HG03442 (cell line): ENCODE measurements at regions not wholly inside any gene's neighbourhood (a gene's known extent, or its start where the extent isn't known, plus 50 kb on each side); places are given as distances from the start of the nearest gene placed in this dataset.
"Not testable (repeated sequence)": the region's sequence is repeated elsewhere in the genome, so short reads cannot be mapped to it uniquely, and the experiment has no call there.

ENCODE experiments used
- ATAC-seq: cut with Tn5 transposase; IDR thresholded peaks from one replicate; pipeline ENCODE4 v1.9.1; 2021; ENCODE audit warnings: mild to moderate bottlenecking, moderate library complexity; ENCODE audit not compliant: unreplicated experiment

DNA sequence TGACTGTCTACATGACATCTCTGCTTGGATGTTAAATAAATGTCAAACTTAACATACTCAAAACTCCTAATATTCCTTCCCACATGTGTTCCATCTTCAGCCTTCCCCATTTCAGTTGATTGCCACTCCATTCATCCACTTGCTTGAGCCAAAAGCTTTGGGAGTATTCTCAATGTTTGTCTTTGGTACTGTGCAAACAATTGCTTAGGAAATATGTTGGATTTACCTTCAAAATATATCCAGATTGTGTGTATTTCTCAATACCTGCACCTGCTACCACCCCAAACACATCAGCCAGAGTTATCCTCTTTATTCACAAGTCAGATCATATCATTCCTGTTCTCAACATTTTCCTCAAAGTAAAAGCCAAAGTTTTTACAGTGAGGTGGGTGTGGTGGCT lies 350.3 kb upstream of the FAM98A start:
- no peak for ATAC-seq

DNA sequence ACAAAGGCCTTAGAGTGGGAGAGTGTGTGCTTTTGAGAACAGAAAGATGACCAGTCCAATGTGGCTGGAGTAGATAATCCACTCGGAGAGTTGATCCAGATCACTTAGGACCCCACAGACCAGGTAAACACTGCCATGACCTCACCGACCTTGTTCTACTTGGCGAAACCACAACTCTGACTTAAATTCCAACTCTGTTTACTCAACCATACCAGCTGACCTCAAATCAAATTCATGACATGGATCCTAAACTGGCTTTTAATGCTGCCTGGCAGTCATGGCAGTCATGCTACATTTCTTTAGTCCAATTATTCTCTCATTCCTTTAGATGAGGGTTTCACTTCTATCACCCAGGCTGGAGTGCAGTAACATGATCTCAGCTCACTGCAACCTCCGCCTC lies 347.1 kb upstream of the FAM98A start:
- ATAC-seq: no peak

DNA sequence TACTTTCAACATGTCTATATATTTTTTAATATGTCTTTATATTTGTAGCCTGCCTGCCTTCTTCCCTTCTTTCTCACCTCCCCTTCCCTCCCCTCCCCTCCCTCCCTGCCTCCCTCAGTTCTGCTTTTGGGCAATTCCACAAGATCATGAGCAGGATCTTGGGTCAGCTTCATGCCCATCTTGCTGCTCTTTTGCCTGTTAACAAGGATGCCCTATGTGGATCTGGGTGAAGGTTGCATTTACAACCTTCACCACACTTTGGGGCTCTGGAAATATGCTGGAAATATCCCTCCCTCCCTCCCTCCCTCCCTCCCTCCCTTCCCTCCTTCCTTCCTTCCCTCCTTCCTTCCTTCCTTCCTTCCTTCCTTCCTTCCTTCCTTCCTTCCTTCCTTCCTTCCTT lies 334.1 kb upstream of the FAM98A start:
- ATAC-seq: no peak

DNA sequence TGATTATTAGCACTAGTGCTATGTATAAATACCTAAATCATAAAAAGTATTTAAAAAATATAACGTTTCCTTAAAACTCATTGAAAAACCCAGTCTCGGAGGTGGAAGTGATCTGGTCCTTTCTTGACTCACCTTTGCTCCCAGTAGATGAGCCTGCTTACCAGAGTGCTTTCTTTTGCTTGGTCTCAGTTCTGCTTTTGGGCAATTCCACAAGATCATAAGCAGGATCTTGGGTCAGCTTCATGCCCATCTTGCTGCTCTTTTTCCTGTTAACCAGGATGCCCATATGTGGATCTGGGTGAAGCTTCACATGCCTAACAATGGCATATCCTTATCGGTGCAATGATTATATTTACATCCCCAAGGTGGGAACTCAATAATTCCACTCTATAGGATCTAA lies 332.1 kb upstream of the FAM98A start:
- ATAC-seq: no peak

DNA sequence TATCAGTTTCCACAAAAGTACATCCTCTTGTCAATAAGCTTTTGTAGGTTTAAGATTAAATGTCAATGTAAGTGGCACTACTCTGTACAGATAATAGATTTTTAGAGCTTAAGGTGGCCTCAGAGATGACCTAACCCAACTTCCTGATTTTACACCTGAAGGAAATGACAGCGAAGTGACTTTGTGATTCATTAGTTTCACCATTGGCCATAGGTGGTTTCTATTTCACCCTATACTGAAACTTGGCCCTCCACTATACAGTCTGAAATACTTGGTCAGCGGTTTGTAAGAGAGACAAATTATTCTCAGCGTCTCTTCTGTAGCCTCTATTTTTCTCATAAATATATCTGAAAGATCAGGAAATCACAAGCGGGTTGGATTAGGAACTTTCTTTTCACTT lies 330.4 kb upstream of the FAM98A start:
- peak; percentile 83 for ATAC-seq

DNA sequence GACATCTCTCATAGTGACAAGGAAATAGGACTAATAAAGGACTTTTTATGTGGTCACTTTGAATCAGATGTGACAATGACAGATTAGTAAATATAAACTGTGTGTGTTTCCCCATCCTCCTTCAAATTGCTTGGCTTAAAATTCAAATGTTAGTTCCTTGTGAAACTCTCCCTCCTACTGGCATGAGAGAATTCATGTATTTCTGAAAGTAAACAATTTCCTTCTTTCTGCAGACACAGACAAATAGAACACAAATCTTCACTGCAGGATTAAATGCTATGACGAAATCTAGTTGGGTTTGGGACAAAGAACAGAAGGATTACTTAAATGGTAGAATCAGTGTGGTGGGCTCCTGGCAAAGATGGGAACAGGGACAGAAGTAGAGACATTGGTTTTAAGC lies 328.7 kb upstream of the FAM98A start:
- ATAC-seq: no peak

DNA sequence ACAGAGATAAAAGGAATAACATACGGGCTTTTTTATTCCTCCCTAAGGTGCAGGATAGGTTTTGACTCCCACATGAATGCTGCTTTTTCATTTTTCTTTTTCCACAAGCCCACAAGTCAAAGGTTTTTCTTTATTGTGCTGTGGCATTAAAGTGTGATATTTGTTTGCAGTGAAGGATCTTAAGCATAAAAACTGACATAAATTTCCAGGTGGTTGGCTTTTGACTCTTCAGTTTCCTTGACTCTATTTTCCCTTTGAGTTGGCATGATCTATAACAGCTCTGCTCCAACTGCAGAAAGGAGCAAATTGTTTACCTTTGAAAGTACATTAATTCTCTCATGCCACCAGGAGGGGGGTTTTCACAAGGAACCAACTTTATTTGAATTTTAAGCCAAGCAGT lies 326.2 kb upstream of the FAM98A start:
- ATAC-seq: no peak

DNA sequence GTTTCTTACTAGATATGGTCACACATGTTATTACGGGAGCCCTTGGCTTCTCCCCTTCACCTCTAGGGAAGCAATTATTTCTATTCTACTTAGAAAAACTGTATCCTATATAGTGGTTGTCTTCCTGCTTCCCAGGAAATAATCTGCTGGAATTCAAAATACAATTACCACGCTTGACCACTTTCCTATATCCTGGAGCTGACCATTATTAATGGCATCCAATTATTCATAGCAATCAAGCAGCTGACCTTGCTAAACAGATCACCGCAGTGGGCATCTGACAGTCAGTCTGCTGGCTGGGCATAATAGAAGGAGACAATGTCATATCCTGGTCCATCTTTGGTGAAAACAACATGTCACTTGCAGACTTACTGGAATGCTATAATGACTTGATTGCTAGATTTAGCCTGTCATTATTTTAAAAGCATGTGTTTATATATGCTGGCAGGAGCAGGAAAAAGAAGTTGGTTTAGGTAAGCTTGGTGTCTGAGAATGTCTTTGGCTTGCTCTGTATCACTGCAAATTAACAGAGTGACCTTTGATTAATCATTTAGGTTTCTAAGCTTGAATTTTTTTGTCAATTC lies 325.6 kb upstream of the FAM98A start:
- ATAC-seq: no peak

DNA sequence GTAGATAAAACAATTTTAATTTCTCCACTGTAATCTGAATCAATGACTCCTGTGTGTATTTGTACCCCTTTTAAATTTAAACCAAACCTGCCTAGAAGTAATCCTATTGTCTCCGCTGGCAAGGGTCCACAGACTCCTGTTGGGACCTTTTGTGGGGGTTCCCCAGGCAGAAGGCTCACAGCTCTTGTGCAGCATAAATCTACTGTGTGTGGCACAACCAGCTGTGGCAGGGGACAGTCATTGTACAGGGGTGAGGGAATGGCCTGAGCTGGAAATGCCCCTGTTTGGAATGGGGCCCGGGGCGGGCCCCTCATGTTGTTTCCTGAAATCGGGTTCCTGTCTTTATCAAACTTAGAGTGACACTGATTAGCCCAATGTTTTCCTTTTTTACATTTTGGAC lies 318.2 kb upstream of the FAM98A start:
- ATAC-seq: no peak

DNA sequence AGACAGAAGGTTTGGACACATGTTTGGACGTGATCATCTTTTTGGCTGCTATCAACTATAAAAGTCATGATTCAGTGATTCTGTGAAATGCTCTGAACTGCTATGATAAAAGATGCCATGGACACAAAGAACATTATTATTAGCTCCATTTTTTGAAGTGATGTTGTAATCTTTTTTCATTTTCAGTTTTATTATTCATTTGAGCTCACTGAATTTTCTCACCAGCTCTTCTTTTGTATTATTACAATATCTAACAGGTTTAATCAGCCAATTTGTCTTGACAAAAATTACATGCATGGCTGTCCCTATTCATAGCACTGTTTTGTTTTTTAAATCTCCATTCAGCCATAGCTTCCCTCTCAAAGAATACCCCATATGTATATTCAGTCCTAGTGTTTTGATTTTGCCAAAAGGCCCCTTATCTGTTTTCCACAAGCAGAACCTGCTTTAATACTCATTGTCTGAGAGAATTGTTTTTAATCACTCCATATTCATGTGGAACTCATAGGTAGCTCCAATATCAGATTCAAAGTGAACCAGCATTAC lies 314.0 kb upstream of the FAM98A start:
- ATAC-seq: no peak

DNA sequence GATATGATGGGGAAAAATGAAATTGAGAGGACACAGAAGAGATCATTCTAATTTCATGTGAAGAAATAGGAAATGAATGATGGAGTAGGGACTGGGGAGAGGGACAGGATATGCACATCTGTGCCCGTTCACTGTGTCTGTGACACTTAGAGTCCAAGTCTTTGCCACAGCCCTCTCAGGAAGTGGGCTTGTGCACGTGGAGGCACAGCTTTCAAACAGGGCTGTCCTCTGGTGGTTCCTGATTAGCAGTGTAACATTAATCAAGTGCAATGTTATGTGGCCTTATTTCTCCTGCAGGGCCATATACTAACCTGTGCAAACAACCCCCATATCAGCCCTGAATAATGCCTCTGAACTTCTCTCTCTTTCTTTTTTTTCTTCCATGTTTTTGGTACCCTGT lies 312.2 kb upstream of the FAM98A start:
- ATAC-seq: no peak

DNA sequence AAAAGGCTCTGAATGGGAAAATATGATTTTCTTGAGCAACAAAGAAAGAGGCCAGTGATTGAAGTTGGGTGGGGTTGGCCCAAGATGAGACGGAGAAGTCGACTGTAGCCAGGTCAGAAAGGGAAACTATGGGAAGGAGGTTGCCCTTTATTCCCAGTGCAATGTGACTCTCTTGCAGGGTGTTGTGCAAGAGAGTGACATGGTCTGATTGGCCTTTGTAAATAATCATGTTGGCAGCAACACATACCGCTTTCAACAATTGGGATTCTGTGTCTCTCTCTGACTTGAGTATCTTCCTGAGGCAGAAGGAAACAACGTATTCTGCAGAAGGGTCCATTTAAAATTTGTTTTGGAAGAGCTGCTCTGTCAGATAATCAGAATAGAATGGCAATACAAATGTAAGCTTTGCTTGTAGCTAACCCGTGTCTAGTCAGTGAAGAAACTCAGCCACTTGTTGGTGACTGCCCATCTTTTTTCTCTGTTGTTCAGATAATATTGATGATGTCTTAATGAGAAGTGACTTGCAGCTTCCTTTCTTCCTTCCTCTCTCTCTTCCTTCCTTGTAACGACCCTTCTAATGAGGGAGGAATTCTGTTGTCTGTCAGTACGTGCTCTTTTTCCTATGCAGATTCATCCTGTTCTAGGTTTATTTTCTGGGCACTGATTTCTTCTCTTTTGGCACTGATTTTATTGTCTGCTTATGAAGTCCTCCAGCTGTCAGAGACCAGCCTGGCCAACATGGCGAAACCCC lies 311.0 kb upstream of the FAM98A start:
- no peak for ATAC-seq

DNA sequence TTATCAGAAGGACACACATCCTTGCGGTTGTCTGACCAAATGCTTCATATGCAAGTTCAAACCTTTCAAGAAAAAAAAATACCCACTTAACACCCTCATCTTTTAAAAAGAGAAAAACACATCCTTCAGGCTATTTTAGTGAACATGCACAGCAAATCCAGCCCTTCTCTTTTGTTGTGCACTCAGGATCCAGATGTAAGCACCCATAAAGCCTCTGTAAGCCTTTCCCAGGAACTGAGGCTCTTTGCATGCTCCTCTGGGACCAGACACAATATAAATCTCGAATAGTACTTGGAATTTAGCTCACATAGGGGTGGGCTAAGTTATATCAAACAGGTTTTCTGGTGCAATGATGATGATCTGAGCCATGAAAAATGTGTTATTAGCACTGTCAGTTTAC lies 308.8 kb upstream of the FAM98A start:
- ATAC-seq: no peak

DNA sequence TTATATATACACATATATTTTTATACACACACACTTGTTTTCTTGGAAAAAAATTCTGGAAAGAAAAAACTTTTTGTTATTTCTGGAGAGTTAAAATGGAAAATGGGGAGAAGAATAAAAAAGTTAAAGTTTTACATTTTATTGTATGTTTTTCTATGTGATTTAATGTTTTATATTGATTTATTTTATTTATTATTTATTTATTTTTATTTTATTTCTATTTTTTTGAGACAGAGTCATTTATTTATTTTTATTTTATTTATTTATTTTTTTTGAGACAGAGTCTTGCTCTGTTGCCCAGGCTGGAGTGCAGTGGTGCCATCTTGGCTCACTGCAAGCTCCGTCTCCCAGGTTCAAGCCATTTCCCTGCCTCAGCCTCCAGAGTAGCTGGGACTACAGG lies 307.0 kb upstream of the FAM98A start:
- not testable (repeated sequence) for ATAC-seq

DNA sequence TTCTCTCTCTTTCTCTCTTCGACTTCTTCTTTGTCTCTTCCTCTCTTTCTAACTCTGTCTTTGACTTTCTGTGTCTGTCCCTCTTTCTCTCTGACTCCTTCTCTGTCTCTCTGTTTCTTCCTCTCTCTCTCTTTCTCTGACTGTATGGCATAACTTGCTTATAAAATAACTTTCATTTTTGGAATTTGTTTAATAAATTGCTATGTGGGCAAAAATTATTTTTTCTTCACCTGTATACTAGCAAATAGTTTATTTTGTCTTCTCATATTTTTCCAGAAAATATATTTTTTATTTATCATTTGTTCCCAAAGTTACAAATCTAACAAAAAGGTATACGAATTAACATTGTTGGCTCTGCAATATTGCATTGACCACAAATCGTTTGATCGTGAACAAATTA lies 305.7 kb upstream of the FAM98A start:
- ATAC-seq: no peak

DNA sequence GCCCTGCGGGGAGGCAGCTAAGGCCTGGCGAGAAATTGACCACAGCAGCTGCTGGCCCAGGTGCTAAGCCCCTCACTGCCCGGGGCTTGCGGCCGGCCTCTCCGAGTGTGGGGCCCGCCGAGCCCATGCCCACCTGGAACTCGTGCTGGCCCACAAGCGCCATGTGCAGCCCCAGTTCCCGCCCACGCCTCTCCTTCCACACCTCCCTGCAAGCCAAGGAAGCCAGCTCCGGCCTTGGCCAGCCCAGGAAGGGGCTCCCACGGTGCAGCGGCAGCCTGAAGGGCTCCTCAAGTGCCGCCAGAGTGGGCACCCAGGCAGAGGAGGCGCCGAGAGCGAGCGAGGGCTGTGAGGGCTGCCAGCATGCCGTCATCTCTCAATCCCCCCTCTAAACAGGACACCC lies 304.6 kb upstream of the FAM98A start:
- no peak for ATAC-seq

DNA sequence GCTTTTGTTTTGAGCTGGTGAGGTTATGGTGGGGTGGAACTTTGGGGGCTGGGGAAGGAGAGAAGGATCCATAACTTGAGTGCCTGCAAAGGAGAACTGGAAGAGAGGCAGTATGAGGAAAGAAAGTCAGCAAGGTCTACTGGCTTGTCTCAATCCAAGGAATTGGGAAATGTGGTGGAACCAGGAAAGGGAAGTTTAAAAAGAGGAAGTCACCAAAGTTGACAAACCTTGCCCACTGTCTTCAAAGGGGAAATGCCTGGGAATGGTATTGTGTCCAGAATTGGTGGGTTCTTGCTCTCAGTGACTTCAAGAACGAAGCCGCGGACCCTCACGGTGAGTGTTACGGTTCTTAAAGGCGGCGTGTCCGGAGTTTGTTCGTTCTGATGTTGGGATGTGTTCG lies 304.1 kb upstream of the FAM98A start:
- ATAC-seq: no peak

DNA sequence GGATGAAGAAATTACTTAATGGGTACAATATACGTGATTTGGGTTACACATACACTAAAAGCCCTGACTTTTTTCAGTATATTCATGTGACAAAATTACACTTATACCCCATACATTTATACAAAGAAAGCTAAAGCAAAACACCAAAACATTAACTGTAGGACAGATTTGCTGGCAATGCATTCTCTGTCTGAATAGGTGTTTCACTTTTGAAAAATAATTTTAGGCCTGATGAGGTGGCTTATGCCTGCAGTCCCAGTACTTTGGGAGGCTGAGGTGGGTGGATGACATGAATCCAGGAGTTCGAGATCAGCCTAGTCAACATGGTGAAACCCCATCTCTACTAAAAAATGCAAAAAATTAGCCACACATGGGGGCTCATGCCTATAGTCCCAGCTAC lies 301.5 kb upstream of the FAM98A start:
- no peak for ATAC-seq

DNA sequence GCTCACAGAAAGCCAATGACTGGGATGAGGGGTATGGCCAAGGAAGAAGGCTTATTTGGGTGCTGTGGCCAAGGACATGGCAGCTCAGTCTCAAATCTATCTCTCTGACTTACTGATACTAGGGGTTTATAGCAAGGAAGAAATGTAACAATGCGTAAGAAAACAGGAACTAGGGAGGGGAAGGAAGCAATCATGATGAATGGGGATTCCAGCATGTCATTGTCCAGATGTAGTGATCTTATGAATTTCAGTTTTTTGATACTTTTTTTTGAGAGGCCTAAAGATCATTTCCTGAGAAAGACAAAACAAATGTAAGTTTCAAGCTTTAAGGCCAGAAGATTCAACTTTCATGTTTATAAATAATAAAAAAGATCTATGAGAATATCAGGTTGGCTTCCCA lies 298.6 kb upstream of the FAM98A start:
- ATAC-seq: no peak

DNA sequence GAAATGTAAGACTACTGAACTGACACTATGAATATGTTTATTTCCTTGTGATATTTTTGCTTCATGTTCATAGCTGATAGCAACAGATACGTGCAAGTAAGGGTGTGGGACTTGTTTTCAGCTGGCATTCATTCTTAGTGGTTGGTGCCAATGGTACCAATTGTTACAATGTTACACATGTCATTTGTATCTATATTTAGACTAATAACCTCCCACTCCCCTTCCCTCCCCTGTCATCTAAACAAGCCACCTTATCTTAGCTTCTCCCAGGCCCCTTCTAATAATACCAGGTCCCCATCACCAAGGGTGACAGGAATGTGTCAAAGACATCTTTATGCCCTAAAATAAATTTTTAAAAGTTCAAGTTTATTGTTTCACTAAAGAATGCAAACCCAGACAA lies 294.7 kb upstream of the FAM98A start:
- no peak for ATAC-seq

DNA sequence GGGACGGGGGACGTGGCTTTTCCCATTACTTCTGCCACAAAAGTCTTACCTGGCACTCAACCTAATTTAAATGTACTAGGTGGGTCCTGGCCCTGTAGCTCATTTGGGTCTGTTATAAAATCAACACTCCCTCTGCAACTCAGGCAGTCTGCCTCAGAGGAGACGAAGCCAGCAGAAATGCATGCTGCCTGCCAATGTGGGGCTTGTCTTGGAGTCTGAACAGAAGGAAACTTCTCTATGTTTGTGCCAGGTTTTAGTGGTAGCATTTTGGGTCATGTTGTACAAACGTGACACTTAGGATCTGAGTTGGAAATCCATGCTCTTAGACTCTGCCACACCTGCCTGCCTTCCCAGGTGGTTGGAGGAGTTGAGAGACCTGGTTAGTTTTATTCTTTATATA lies 292.5 kb upstream of the FAM98A start:
- ATAC-seq: no peak

DNA sequence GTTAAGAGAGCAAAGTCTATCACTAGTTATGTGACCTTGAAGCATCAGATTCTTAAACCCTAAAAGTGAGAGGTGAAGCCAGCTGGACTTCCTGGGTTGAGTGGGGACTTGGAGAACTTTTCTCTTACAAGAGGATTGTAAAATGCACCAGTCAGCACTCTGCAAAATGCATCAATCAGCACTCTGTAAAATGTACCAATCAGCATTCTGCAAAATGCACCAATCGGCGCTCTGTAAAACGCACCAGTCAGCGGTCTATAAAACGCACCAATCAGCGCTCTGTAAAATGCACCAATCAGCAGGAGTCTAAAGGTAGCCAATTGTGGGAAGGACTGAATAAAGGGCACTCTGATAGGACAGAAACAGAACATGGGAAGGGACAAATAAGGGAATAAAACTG lies 291.6 kb upstream of the FAM98A start:
- no peak for ATAC-seq
